Heart left ventricle (tissue), 13 donors: ENCODE measurements at regions not wholly inside any gene's neighbourhood (a gene's known extent, or its start where the extent isn't known, plus 50 kb on each side); places are given as distances from the start of the nearest gene placed in this dataset.

Source experiments
- CTCF ChIP-seq, 12 donors: fragments of 200-600 bp; sonication (generic) in 4 of 12; IDR thresholded peaks; one replicate each; pipeline versions ENCODE4 v1.5.0 to v1.8.0; 2018 to 2022; ENCODE audit warnings: antibody characterized with exemption in 12 of 12, mild to moderate bottlenecking in 5 of 12
- POLR2A ChIP-seq, 2 donors: fragments of 450-650 bp; IDR thresholded peaks; one replicate each; pipeline ENCODE4 v1.6.1; 2017; ENCODE audit warnings: antibody characterized with exemption in 2 of 2, mild to moderate bottlenecking in 2 of 2, moderate library complexity in 2 of 2
- donor health status: ischemic (EF 13 %, LVEDD 7.1; RV severe dilation, severe dysfunction).
- donor health status: DM: no; HTN: yes; CAD: no.
- donor health status: DM: no; HTN: no; CAD: no.
- donor health status: ischemic (EF 25% LVEDD 6.9; RV normal size, moderate dysfunction).
- donor health status: ischemic (EF 25% LVEDD 5.7; RV mildly dilated, moderate dysfunction).
- donor health status: ischemic (EF 35%, LVEDD 5.7; RV mildly dilated, moderate dysfunction).
- donor health status: nonischemic (EF 11% LVEDD 7.7; RV severe dilation, severe dysfunction).
- donor health status: DM: yes; HTN: yes; CAD: no.
- donor health status: PGD.
- donor health status: ischemic (EF 29% LVEDD 5.4; RV normal size, mild dysfunction).
- donor health status: nonischemic (EF 23%, LVEDD 6.1; RV moderate dilation, normal function).

GRCh38 chr6:133052465-133052864 lies 188.7 kb upstream of the EYA4 start:
- TF ChIP-seq CTCF (IDR thresholded peaks at IDR 0.05), result no peak
- no peak for TF ChIP-seq POLR2A (IDR thresholded peaks at IDR 0.05)
